Inflammatory macrophage (primary cell): ENCODE measurements at regions not wholly inside any gene's neighbourhood (a gene's known extent, or its start where the extent isn't known, plus 50 kb on each side); places are given as distances from the start of the nearest gene placed in this dataset.
"Not testable (repeated sequence)": the region's sequence is repeated elsewhere in the genome, so short reads cannot be mapped to it uniquely, and the experiment has no call there.

Experiments used
- DNase-seq, 2 donors: peaks; one replicate each; pipeline ENCODE4 v3.0.0-alpha.2; 2020 to 2022

- DNase-seq: no peak
Observed at GRCh38 chr4:186814535-186815070, 90.9 kb upstream of the FAT1 start.

GRCh38 chr4:186819342-186820086 lies 95.9 kb upstream of the FAT1 start:
- no peak for DNase-seq

DNA sequence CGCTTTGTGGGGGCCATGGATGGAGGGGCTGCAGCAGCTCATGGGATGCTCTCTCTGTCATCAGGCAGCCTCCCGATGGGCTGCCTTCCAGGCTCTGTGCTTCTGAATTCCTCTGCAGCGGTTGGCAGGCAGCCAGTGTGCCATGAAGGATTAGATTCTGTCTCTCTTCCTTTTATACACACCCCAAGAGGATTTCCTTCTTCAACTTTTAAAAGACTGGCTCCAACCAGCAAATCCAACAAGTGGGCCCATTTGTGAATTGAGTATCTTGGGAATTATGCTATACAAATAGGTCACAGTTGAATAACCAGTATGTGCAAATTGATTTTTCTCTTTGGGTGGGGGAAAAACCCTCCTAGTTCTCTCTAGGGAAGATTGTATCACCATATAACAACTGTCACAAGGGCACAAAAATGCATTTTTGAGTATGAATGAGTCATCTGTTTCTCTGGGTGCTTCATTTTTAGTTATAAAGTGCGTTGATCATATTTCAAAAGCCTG lies 96.8 kb upstream of the FAT1 start:
- DNase-seq: no peak

DNA sequence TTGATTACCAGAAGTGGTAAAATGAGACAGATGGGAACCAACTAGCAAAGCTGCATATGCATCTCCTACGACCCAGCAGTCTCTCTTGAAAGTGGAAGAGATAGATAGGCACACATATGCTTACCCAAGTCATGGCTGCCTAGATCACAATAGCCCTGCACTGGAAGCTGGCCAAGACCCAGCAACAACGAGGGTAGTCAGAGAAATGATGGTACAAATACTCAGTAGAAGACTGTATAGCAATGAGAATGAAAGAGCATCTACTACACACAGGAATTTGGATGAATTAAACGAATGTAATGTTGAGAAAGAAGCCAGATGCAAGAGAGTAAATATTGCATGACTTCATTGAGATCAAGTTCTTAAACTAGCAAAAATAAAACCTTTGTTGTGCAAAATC lies 100.3 kb upstream of the FAT1 start:
- no peak for DNase-seq

DNA sequence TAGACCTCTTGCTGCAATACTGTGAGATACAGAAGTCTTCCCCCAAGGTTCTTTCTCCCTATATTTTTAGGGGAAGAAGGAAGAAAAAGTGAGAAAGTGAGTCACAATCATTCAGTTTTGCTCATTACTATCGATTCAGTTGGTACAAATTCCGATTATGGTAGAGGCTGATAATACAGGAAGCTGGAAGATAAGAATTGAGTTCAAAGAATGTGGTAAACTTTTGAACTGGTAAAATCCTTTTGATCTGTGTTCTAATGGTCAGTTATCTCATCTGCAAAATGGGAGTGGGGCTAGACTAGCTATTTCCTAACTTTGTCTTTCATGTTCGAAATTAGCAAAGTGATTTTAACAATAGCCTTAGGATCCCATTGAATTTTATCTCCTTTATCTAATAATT lies 101.4 kb upstream of the FAT1 start:
- DNase-seq: no peak

GRCh38 chr4:186826006-186826405 lies 102.3 kb upstream of the FAT1 start:
- DNase-seq: no peak

GRCh38 chr4:186826846-186827533 lies 103.3 kb upstream of the FAT1 start:
- DNase-seq: no peak

- no peak for DNase-seq
Observed at GRCh38 chr4:186827534-186827897, 103.9 kb upstream of the FAT1 start.

- no peak for DNase-seq
Observed at GRCh38 chr4:186829097-186829496, 105.4 kb upstream of the FAT1 start.

DNA sequence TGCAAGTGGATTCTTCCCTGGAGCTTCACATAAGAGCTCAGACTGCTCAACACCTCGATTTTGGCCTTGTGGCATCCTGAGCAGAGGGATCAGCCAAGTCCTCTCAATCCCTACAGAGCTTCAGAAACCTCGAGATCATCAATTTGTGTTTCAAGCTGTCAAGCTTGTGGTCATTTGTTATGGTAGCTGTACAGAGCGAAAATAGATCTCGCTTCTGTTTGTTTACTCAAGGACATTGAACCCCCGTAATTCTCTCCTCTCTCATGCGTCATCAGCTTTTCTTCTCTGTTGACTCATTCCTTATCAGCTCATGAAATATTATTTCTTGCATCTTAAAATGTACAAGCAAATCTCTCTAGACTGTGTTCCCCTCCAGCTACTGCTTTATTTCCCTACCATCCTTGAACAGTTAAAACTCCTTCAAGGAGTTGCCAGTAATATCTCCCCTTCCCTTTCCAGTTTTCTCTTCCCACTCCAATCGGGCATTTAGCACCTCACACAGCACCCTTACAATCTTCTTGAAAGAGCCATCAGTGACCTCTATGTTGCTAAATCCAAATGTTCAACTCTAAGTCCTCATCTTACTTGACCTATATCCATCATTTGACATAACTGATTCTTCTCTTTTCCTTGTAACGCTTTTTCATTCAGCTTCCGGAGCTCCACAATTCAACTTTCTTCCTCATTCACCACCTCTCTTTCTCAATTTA lies 106.2 kb upstream of the FAT1 start:
- no peak for DNase-seq

- DNase-seq: no peak
Observed at GRCh38 chr4:186831574-186831973, 107.9 kb upstream of the FAT1 start.

GRCh38 chr4:186832906-186833305 lies 109.2 kb upstream of the FAT1 start:
- no peak for DNase-seq

DNA sequence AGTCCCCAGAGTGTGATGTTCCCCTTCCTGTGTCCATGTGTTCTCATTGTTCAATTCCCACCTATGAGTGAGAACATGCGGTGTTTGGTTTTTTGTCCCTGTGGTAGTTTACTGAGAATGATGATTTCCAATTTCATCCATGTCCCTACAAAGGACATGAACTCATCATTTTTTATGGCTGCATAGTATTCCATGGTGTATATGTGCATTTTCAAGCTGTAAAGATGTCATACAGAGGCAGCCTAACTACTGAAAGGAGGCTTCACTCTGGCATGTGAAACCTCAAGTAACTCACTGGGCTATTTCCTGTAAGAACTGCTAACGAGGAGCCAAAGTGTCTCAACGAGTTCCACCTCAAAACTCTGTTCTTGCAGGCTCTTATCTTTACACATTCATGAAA lies 113.8 kb upstream of the FAT1 start:
- DNase-seq: not testable (repeated sequence)

DNA sequence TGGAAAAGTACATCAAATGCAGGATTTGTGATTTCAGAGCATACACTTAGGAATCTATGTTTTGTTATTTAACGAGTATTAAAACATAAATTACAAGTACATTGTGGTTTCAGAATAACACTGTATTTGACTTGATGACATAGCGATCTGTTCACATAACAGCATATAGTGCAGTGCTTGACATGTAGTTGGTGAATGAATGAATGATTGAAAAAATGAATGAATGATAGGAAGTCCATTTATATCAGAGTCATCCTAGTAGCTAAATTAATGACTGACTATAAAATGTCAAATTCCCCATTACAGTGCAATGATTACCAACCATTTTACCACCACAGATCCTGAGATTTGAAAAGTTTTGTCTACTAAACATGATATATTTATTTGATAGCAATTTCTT lies 114.6 kb upstream of the FAT1 start:
- DNase-seq: no peak

GRCh38 chr4:186839122-186840037 lies 115.7 kb upstream of the FAT1 start:
- DNase-seq: no peak

GRCh38 chr4:186840222-186840701 lies 116.6 kb upstream of the FAT1 start:
- no peak for DNase-seq

DNA sequence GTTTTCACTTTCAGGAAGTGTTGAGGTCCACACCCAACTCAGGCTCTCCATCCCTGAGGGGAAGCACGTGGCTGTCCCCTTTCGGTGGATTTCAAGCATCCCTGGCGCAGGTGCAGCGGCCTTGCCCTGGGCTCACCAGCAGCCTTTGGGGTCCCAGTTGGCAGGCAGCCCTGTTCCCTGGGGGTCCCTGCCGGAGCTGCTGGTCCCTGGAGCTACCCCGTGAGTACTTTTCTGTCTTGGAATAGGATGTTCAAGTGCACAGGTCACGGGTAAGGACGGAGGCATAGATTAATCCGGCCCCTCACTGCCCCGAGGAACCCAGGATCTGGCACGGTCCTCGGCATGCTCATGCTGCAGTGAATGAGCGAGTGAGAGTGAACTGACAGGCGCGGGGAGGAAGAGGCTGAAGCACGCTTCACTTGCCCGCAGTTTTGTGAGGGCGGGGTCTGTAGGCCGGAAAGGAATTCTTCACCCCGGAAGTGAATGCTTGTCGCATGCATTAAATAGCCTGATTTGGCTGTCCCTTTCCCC lies 117.2 kb upstream of the FAT1 start:
- DNase-seq: no peak

GRCh38 chr4:186844059-186844681 lies 120.5 kb upstream of the FAT1 start:
- no peak for DNase-seq

DNA sequence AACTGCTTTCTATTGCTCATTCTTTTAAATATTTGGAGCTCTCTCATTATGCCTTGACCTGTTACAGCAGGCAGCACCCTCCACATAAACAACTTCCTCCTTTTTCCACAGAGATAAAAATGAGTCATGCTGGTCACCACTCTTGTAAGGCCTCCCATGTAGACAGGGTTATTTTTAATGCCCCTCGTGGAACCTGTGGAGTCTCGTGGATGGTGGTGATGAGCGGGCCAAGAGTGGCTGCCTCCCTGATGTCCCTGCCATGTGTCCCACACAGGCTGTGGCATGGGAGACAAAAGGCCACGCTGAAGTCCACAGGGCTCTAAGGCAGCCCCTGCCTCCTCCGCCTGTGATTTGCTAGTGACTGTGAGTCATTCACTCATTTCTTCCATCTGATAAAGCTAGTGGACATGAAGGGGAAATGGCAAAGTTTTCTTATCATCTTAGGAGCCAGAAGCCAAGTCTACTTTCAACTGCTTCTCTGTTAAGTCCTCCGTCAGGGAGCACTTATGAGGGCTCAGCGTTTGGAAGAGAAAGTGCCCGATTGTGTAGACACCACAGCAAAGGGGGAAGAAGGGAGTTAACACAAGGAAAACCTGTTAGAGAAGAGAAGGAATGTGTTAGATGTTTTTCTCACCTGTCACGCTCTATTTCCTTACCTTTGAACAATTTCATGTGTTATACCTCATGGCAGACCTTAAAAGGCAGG lies 121.6 kb upstream of the FAT1 start:
- DNase-seq: peak; percentile 0 to 14

- no peak for DNase-seq
Observed at GRCh38 chr4:186846426-186846825, 122.8 kb upstream of the FAT1 start.
